ENCODE measurements at regions not wholly inside any gene's neighbourhood (a gene's known extent, or its start where the extent isn't known, plus 50 kb on each side); places are given as distances from the start of the nearest gene placed in this dataset.
"Not testable (repeated sequence)": the region's sequence is repeated elsewhere in the genome, so short reads cannot be mapped to it uniquely, and the experiment has no call there.

DNA sequence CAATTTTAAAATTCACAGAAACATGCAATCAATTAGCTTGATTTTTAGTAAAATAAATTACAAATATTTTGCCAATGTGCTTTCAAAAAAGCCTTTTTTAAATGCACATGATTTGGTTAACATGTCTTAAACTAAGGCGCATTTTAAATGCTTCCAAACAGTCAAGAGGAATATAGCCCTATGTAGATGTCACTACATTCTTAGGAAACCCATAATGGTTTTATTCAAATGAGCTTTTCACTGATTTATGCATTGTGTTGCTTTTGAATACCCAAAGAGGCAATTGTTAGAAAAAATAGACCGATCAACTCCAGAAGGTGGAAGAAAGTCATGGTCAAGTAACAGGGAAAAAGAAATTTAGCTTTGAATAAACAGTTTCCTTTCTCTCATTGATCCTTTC, 366.9 kb upstream of the PPP2R3A start:
- no peak for ATAC-seq (ENCODE audit: poor library complexity)
- intact Hi-C loops (cut with DNase I), result no loop called here
- no peak for DNase-seq

DNA sequence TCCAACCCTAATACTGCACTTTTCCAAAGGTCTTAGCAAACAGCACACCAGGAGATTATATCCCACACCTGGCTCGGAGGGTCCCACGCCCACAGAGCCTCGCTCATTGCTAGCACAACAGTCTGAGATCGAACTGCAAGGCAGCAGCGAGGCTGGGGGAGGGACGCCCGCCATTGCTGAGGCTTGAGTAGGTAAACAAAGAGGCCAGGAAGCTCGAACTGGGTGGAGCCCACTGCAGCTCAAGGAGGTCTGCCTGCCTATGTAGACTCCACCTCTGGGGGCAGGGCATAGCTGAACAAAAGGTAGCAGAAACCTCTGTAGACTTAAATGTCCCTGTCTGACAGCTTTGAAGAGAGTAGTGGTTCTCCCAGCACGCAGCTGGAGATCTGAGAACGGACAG, 361.0 kb upstream of the PPP2R3A start:
- ATAC-seq (ENCODE audit: poor library complexity); DNase-seq; intact Hi-C loops (cut with DNase I): not testable (repeated sequence)

- intact Hi-C loops (cut with DNase I), result no loop called here
- DNase-seq (no peak), ATAC-seq (ENCODE audit: poor library complexity) (peak; percentile 27)
Measured at GRCh38 chr3:135618123-135618522, 347.4 kb upstream of the PPP2R3A start.

- intact Hi-C loops (cut with DNase I), result no loop called here
- no peak for DNase-seq
- peak; percentile 62 for ATAC-seq (ENCODE audit: poor library complexity)
Measured at GRCh38 chr3:135621184-135621920, 344.2 kb upstream of the PPP2R3A start.

DNA sequence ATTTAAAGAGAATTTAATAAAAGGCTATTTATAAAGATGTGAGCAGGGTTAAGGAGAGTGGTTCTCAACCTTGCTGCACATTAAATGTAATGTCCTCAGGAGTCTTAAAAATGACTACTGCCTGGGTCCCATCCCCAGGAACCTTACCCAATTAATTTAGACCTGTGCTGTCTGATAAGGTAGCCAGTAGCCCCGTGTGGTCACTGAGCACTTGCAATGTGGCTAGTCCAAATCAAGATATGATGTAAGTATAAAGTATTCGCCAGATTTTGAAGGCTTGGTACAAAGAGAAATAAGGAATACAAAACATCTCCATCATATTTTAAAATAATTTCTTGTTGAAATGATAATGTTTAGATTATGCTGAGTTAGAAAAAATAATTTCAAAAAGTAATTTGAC, 343.3 kb upstream of the PPP2R3A start:
- DNase-seq, result no peak
- no peak for ATAC-seq (ENCODE audit: poor library complexity)
- intact Hi-C loops (cut with DNase I), result no loop called here

DNA sequence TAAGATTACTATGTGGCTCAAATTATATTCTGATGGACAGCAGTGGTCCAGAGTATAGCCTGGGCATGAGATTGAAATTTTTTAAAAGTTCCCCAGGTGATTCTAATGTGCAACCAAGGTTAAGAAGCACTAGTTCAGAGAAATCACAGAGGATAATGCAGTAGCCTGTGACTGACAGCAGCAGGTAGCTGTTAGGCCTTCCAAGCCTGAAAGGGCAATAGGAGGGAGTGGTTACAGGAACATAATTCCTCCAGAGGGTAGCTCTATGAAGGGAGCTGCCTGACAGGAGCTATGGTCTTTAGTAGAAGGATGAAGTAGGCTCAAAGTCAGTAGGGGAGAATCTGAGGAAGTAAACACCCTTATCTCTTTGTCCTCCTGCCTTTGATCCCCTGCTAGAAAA, 342.9 kb upstream of the PPP2R3A start:
- DNase-seq, result no peak
- ATAC-seq (ENCODE audit: poor library complexity), result no peak
- intact Hi-C loops (cut with DNase I), result no loop called here

GRCh38 chr3:135623558-135623957, 342.0 kb upstream of the PPP2R3A start:
- DNase-seq (no peak), ATAC-seq (ENCODE audit: poor library complexity) (no peak)
- intact Hi-C loops (cut with DNase I), result no loop called here

GRCh38 chr3:135627057-135627456, 338.5 kb upstream of the PPP2R3A start:
- no peak for DNase-seq
- intact Hi-C loops (cut with DNase I), result no loop called here
- no peak for ATAC-seq (ENCODE audit: poor library complexity)

GRCh38 chr3:135629701-135630408, 335.7 kb upstream of the PPP2R3A start:
- DNase-seq, result no peak
- ATAC-seq (ENCODE audit: poor library complexity), result no peak
- intact Hi-C loops (cut with DNase I), result no loop called here

- no peak for ATAC-seq (ENCODE audit: poor library complexity)
- intact Hi-C loops (cut with DNase I), result no loop called here
- DNase-seq, result no peak
Measured at GRCh38 chr3:135632556-135633065, 332.9 kb upstream of the PPP2R3A start.

GRCh38 chr3:135633078-135633477, 332.4 kb upstream of the PPP2R3A start:
- DNase-seq, result no peak
- no peak for ATAC-seq (ENCODE audit: poor library complexity)
- intact Hi-C loops (cut with DNase I), result no loop called here

DNA sequence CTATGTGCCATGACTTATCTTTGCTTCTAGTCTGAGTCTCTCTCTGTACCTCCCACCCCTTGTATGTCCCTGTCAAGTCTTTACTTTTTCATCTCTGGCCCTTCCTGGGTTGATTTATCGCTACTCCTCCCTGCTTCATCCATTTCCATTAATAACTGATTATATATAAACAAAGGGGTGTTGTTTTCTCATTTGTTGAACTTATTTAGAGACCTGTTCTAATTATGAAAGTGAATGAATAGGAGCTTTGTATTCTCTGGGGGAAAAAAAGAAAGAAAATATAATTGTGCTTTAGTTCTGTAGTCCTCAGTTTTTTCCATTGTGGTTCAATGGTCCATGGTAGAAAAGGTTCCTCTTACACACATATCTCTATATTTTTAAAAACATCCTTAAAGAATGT, 328.9 kb upstream of the PPP2R3A start:
- no peak for ATAC-seq (ENCODE audit: poor library complexity)
- DNase-seq, result no peak
- intact Hi-C loops (cut with DNase I), result no loop called here

GRCh38 chr3:135637013-135637412, 328.5 kb upstream of the PPP2R3A start:
- ATAC-seq (ENCODE audit: poor library complexity) (no peak), DNase-seq (no peak)
- intact Hi-C loops (cut with DNase I), result no loop called here

DNA sequence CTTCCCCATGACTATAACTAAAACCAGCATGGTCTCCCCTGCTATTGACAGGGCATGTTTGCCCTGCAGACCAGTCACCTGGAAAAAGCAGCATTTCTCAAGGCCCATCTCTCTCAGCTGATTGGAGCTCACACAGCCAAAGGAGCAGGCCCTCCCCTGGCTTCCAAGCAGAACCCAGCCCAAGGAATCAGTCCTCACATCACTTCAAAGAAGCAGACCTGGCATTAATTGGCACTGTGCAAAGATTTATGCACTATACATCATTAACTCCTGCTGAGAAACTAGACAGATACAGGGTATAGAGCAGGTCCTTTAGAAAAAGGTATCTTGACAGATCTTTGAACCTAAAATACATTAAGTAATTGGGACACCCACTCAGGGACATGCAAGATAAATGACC, 323.8 kb upstream of the PPP2R3A start:
- intact Hi-C loops (cut with DNase I), result no loop called here
- DNase-seq (no peak), ATAC-seq (ENCODE audit: poor library complexity) (no peak)

GRCh38 chr3:135645541-135645940, 320.0 kb upstream of the PPP2R3A start:
- DNase-seq, result no peak
- ATAC-seq (ENCODE audit: poor library complexity), result no peak
- intact Hi-C loops (cut with DNase I), result no loop called here

DNA sequence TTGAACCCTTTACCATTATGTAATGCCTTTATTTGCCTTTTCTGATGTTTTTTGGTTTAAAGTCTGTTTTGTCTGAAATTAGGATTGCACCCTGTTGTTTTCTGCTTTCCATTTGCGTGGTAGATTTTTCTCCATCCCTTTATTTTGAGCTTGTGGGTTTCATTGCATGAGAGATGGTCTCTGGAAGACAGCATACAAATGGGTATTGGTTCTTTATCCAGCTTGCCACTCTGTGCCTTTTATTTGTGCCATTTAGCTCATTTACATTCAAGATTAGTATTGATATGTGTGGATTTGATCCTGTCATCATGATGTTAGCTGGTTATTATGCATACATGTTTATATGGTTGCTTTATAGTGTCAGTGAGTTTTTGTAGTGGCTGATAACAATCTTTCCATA, 318.7 kb upstream of the PPP2R3A start:
- ATAC-seq (ENCODE audit: poor library complexity) (no peak), DNase-seq (no peak)
- intact Hi-C loops (cut with DNase I), result no loop called here

GRCh38 chr3:135649361-135649760, 316.2 kb upstream of the PPP2R3A start:
- intact Hi-C loops (cut with DNase I), result no loop called here
- no peak for ATAC-seq (ENCODE audit: poor library complexity)
- DNase-seq, result no peak

- ATAC-seq (ENCODE audit: poor library complexity), result no peak
- DNase-seq, result no peak
- intact Hi-C loops (cut with DNase I), result no loop called here
Measured at GRCh38 chr3:135650309-135650708, 315.2 kb upstream of the PPP2R3A start.

- intact Hi-C loops (cut with DNase I), result no loop called here
- DNase-seq (no peak), ATAC-seq (ENCODE audit: poor library complexity) (no peak)
Measured at GRCh38 chr3:135652388-135652787, 313.1 kb upstream of the PPP2R3A start.

GRCh38 chr3:135655328-135655727, 310.2 kb upstream of the PPP2R3A start:
- DNase-seq (no peak), ATAC-seq (ENCODE audit: poor library complexity) (no peak)
- intact Hi-C loops (cut with DNase I), result no loop called here
